ENCODE measurements at regions not wholly inside any gene's neighbourhood (a gene's known extent, or its start where the extent isn't known, plus 50 kb on each side); places are given as distances from the start of the nearest gene placed in this dataset.

DNA sequence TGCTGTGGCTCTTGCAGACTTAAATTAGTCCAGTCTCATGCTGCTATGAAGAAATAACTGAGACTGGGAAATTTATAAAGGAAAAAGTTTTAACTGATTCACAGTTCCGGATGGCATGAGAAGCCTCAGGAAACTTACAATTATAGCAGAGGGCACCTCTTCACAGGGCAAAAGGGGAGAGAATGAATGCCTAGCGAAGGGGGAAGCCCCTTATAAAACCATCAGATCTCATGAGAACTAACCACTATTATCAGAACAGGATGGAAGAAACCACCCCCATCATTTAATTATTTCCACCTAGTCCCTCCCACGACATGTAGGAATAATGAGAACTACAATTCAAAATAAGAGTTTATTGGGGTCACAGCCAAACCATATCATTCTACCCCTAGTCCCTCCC is 91.4 kb downstream of the GPR174 start (continued):
- no peak for TF ChIP-seq YY1 (IDR thresholded peaks at IDR 0.05; ENCODE audit: insufficient read depth, insufficient replicate concordance, low read depth, low read length)
- no peak for TF ChIP-seq DNMT1 (CRISPR knock-in tag; IDR thresholded peaks at IDR 0.05)
- TF ChIP-seq FOSL1 (CRISPR knock-in tag; IDR thresholded peaks at IDR 0.05; ENCODE audit: borderline replicate concordance) = no peak
- no peak for TF ChIP-seq SP2 (CRISPR knock-in tag; IDR thresholded peaks at IDR 0.05)
- no peak for TF ChIP-seq NCOA2 (CRISPR knock-in tag; IDR thresholded peaks at IDR 0.05)
- no peak for TF ChIP-seq ZNF205 (CRISPR knock-in tag; IDR thresholded peaks at IDR 0.05)
- TF ChIP-seq HES4 (CRISPR knock-in tag; IDR thresholded peaks at IDR 0.05; ENCODE audit: borderline replicate concordance) = no peak
- TF ChIP-seq ZNF430 (CRISPR knock-in tag; IDR thresholded peaks at IDR 0.05) = no peak
- TF ChIP-seq, protein P1, sequence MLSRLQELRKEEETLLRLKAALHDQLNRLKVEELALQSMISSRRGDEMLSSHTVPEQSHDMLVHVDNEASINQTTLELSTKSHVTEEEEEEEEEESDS (CRISPR knock-in tag; IDR thresholded peaks at IDR 0.05; ENCODE audit: borderline replicate concordance) = no peak
- TF ChIP-seq ELF1 (CRISPR knock-in tag; IDR thresholded peaks at IDR 0.05) = no peak
- no peak for TF ChIP-seq ZNF30 (CRISPR knock-in tag; IDR thresholded peaks at IDR 0.05)
- no peak for TF ChIP-seq NR3C1 (CRISPR knock-in tag; IDR thresholded peaks at IDR 0.05)

- no peak for FAIRE-seq
- WGBS (ENCODE audit: low lambda C conversion rate) = 0% methylated on average over 2 of the region's 2 CpGs
- TF ChIP-seq, protein P2, sequence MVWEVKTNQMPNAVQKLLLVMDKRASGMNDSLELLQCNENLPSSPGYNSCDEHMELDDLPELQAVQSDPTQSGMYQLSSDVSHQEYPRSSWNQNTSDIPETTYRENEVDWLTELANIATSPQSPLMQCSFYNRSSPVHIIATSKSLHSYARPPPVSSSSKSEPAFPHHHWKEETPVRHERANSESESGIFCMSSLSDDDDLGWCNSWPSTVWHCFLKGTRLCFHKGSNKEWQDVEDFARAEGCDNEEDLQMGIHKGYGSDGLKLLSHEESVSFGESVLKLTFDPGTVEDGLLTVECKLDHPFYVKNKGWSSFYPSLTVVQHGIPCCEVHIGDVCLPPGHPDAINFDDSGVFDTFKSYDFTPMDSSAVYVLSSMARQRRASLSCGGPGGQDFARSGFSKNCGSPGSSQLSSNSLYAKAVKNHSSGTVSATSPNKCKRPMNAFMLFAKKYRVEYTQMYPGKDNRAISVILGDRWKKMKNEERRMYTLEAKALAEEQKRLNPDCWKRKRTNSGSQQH (CRISPR knock-in tag; IDR thresholded peaks at IDR 0.05; ENCODE audit: low read depth) = no peak
- TF ChIP-seq ZBTB37 (CRISPR knock-in tag; IDR thresholded peaks at IDR 0.05) = no peak
- TF ChIP-seq MTA3 (CRISPR knock-in tag; IDR thresholded peaks at IDR 0.05) = no peak
- no peak for TF ChIP-seq ZNF260 (CRISPR knock-in tag; IDR thresholded peaks at IDR 0.05; ENCODE audit: borderline replicate concordance, low read depth)
- TF ChIP-seq ZNF335 (CRISPR knock-in tag; IDR thresholded peaks at IDR 0.05) = no peak
- TF ChIP-seq ZNF44 (CRISPR knock-in tag; IDR thresholded peaks at IDR 0.05) = no peak
- no peak for TF ChIP-seq ZNF496 (CRISPR knock-in tag; IDR thresholded peaks at IDR 0.05; ENCODE audit: insufficient replicate concordance)
- no peak for TF ChIP-seq HOMEZ (CRISPR knock-in tag; IDR thresholded peaks at IDR 0.05; ENCODE audit: low read depth)
- TF ChIP-seq CEBPB (IDR thresholded peaks at IDR 0.05; ENCODE audit: borderline replicate concordance, low read depth, low read length) = no peak
- no peak for TF ChIP-seq ZNF563 (CRISPR knock-in tag; IDR thresholded peaks at IDR 0.05)
- no peak for TF ChIP-seq SAFB2 (CRISPR knock-in tag; IDR thresholded peaks at IDR 0.05; ENCODE audit: borderline replicate concordance, low read depth)
- no peak for TF ChIP-seq ZNF557 (CRISPR knock-in tag; IDR thresholded peaks at IDR 0.05)
Measured at GRCh38 chrX:79231662-79232061, 87.2 kb downstream of the GPR174 start.

More at GRCh38 chrX:79231662-79232061, 87.2 kb downstream of the GPR174 start:
- H3K27me3 ChIP-seq (ENCODE audit: control insufficient read depth in 1 of 2, insufficient read depth in 2 of 2, low read length in 2 of 2) = no peaks in the 10 kb centered on the region
- CTCF ChIA-PET (ENCODE audit: low intra/inter-chr PET ratio, low total read pairs) = no interaction called here
- ATAC-seq (no peak), DNase-seq (ENCODE audit: low spot score) (no peak)
- H3K4me3 ChIP-seq (replicated peaks in 1 of 3; ENCODE audit: insufficient read depth in 1 of 3, low read depth in 2 of 3, low read length in 3 of 3) = no peak overlapping the region
- in situ Hi-C loops (cut with HindIII; ENCODE audit: extremely low pct_ligation_motif_present, low pct_unique_long_range_greater_than_20kb) (no loop called here), intact Hi-C loops (cut with micrococcal nuclease; ENCODE audit: unreplicated experiment) (no loop called here)
- H2AFZ ChIP-seq (ENCODE audit: low read length) = no peak overlapping the region
- H3K36me3 ChIP-seq (replicated peaks in 1 of 2; ENCODE audit: control insufficient read depth in 1 of 2, insufficient read depth in 2 of 2, low read length in 2 of 2) = no peaks in the 10 kb centered on the region
- no peaks in the 10 kb centered on the region for H4K20me1 ChIP-seq (ENCODE audit: insufficient read depth, low read length)
- POLR2A ChIA-PET = no interaction called here
- BruUV-seq (replicated peaks) = no TSS peak
- H3K9ac ChIP-seq (ENCODE audit: insufficient read depth, low read depth, low read length) = no peak overlapping the region
- H3K4me1 ChIP-seq (ENCODE audit: insufficient read depth, low read length) = no peaks in the 10 kb centered on the region
- peaks cover 17% of the 10 kb centered on the region for H3K9me3 ChIP-seq (ENCODE audit: low read length)
- H3K79me2 ChIP-seq (ENCODE audit: insufficient read depth, low read length) = no peaks in the 10 kb centered on the region
- H3K27ac ChIP-seq (ENCODE audit: extremely low read length, insufficient read depth, low read length) = no peak overlapping the region
- no peak overlapping the region for H3K4me2 ChIP-seq (ENCODE audit: low read depth, low read length)

Measured in HepG2 (cell line).